Natural killer cell (primary cell): ENCODE measurements at regions not wholly inside any gene's neighbourhood (a gene's known extent, or its start where the extent isn't known, plus 50 kb on each side); places are given as distances from the start of the nearest gene placed in this dataset.

ENCODE experiments used
- ATAC-seq, 3 donors: fragments of 150-1000 bp in 2 of 3; fragments of 200-7000 bp in 1 of 3; cut with Tn5 transposase; 1 replicate in 1 of 3; 2 replicates in 2 of 3; pipeline ENCODE4 v1.10.0; 2021; ENCODE audit warnings: mild to moderate bottlenecking in 2 of 3, moderate library complexity in 2 of 3
- DNase-seq, 2 donors: peaks; one replicate each; pipeline versions ENCODE4 v3.0.0 to v3.0.0-alpha.2; 2013 to 2021; ENCODE audit warnings: mixed read lengths in 1 of 2
- H3K27ac ChIP-seq: one replicate; pipeline ENCODE4 v1.5.1; 2013; ENCODE audit warnings: mild to moderate bottlenecking, low read length
- H3K27me3 ChIP-seq: one replicate; pipeline ENCODE4 v1.6.1; 2013; ENCODE audit warnings: low read length; ENCODE audit not compliant: control insufficient read depth, insufficient read depth
- H3K36me3 ChIP-seq: one replicate; pipeline ENCODE4 v1.6.1; 2013; ENCODE audit warnings: low read length; ENCODE audit not compliant: control insufficient read depth, insufficient read depth
- H3K4me1 ChIP-seq: one replicate; pipeline ENCODE4 v1.6.1; 2013; ENCODE audit warnings: low read length; ENCODE audit not compliant: control insufficient read depth, insufficient read depth
- H3K4me3 ChIP-seq: one replicate; pipeline ENCODE4 v1.5.1; 2013; ENCODE audit warnings: low read length
- H3K9me3 ChIP-seq: one replicate; pipeline ENCODE4 v1.6.1; 2013; ENCODE audit warnings: low read length; ENCODE audit not compliant: control insufficient read depth, insufficient read depth
- H3K27ac Mint-ChIP-seq, 2 donors: one replicate each; pipeline ENCODE4 v1.8.0; 2022; ENCODE audit warnings: mild to moderate bottlenecking in 2 of 2, mixed read lengths in 2 of 2, moderate library complexity in 1 of 2
- H3K27me3 Mint-ChIP-seq, 2 donors: one replicate each; pipeline ENCODE4 v1.8.0; 2022; ENCODE audit warnings: low read depth in 2 of 2, mixed read lengths in 2 of 2
- H3K36me3 Mint-ChIP-seq: one replicate; pipeline ENCODE4 v1.8.0; 2022; ENCODE audit warnings: mixed read lengths
- H3K4me1 Mint-ChIP-seq, 2 donors: one replicate each; pipeline ENCODE4 v1.8.0; 2022; ENCODE audit warnings: mixed read lengths in 2 of 2
- H3K4me3 Mint-ChIP-seq: one replicate; pipeline ENCODE4 v1.8.0; 2022; ENCODE audit warnings: mild to moderate bottlenecking, moderate library complexity, mixed read lengths
- H3K9me3 Mint-ChIP-seq, 2 donors: one replicate each; pipeline ENCODE4 v1.8.0; 2022; ENCODE audit warnings: mixed read lengths in 2 of 2
- WGBS: methylation state at CpG from one replicate; pipeline ENCODE4 v1.1.7; 2013; ENCODE audit warnings: missing lambda C conversion rate; ENCODE audit not compliant: insufficient coverage; 5-methylcytosine and 5-hydroxymethylcytosine counted together
- intact Hi-C: fragments of 100-400 bp; cut with micrococcal nuclease; formaldehyde crosslinking; loops from one replicate; pipeline ENCODE4 v1.14.2; 2022
- TF ChIP-seq, protein P1 (sequence below): fragments of 200-600 bp; IDR thresholded peaks from one replicate; pipeline ENCODE4 v1.8.0; 2022; ENCODE audit warnings: antibody characterized with exemption

DNA sequence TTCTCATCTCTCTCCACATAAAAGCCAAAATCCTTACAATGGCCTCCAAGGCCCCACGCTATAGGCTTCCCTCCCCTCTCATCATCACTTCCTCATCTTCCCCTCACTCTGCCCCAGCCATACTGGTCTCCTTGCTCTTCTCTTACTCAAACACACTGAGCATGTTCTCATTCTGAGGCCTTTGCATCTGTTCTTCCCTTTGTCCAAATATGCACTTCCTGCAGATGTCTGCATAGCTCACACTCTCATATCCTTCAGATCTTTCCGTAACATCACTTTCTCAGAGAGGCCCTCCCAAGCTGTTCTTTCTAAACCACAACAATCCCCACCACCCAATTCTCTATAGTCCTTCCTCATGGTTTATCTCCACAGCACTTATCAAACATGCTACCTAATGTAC, 284.1 kb downstream of the HHIPL2 start:
- Histone ChIP-seq H3K4me1 (no peaks in the 10 kb centered on the region), H3K27me3 (no peaks in the 10 kb centered on the region), H3K36me3 (no peaks in the 10 kb centered on the region), H3K9me3 (no peaks in the 10 kb centered on the region), H3K4me3 (no peak overlapping the region), H3K27ac (no peak overlapping the region)
- Mint-ChIP-seq H3K36me3 (no peaks in the 10 kb centered on the region), H3K9me3 (no peaks in the 10 kb centered on the region), H3K4me1 (no peaks in the 10 kb centered on the region), H3K27ac (no peak overlapping the region), H3K27me3 (peaks cover 0 to 20% of the 10 kb centered on the region in 2 donors), H3K4me3 (no peak overlapping the region)
- DNase-seq (peak in 1 of 2 donors; percentile 37), ATAC-seq (no peak)
- WGBS, result 57% methylated on average over 2 of the region's 2 CpGs
- intact Hi-C loops, result no loop called here
- TF ChIP-seq, protein P1, sequence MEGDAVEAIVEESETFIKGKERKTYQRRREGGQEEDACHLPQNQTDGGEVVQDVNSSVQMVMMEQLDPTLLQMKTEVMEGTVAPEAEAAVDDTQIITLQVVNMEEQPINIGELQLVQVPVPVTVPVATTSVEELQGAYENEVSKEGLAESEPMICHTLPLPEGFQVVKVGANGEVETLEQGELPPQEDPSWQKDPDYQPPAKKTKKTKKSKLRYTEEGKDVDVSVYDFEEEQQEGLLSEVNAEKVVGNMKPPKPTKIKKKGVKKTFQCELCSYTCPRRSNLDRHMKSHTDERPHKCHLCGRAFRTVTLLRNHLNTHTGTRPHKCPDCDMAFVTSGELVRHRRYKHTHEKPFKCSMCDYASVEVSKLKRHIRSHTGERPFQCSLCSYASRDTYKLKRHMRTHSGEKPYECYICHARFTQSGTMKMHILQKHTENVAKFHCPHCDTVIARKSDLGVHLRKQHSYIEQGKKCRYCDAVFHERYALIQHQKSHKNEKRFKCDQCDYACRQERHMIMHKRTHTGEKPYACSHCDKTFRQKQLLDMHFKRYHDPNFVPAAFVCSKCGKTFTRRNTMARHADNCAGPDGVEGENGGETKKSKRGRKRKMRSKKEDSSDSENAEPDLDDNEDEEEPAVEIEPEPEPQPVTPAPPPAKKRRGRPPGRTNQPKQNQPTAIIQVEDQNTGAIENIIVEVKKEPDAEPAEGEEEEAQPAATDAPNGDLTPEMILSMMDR, result no peak

DNA sequence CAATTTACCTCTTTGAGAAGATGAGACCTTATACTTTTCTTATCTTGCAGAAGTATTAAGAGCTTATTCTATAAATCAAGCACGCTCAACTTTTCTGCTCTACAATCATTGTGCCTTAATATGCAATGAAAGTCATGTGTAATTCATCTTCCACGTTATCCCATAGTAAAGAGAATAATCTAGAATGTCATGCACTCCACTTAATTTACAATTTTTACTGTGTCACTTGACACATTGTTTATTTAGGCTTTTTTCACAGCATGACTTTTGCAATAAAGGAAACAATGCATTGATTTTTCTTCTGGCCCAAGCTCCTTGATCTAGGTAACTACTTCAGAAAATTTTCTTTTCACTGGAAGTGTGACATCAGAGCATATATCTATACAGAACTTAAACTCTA, 290.9 kb downstream of the HHIPL2 start:
- Mint-ChIP-seq H3K4me3 (no peak overlapping the region), H3K27ac (no peak overlapping the region), H3K9me3 (no peaks in the 10 kb centered on the region), H3K4me1 (no peaks in the 10 kb centered on the region), H3K27me3 (peaks cover 0 to 30% of the 10 kb centered on the region in 2 donors), H3K36me3 (no peaks in the 10 kb centered on the region)
- ATAC-seq (no peak), DNase-seq (no peak)
- H3K4me1 ChIP-seq, result no peaks in the 10 kb centered on the region
- no peak overlapping the region for H3K27ac ChIP-seq
- H3K9me3 ChIP-seq, result no peaks in the 10 kb centered on the region
- no peaks in the 10 kb centered on the region for H3K27me3 ChIP-seq
- H3K36me3 ChIP-seq, result no peaks in the 10 kb centered on the region
- intact Hi-C loops, result no loop called here
- TF ChIP-seq, protein P1, result no peak
- 76% methylated on average over 2 of the region's 2 CpGs for WGBS
- no peak overlapping the region for H3K4me3 ChIP-seq

DNA sequence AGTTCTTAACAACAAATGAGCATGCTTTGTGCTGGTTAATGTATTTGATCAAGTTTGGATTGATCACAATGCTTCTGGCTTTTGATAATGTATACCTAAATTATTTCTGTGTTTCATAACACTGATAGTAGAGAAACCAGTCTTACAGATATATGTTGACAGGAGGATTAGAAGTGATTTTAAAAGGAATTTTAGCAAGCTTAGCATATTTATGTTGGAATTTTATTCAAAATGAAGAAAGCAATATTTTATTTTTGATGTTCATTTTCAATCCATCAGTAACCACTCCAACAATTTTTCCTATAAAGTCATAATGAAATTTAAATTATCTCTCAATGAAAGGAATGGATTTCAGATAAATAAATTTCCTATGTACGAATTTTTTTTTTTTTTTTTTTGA, 291.8 kb downstream of the HHIPL2 start:
- no peaks in the 10 kb centered on the region for H3K9me3 ChIP-seq
- 80% methylated on average over 1 of the region's 1 CpG for WGBS
- no peaks in the 10 kb centered on the region for H3K4me1 ChIP-seq
- no peaks in the 10 kb centered on the region for H3K36me3 Mint-ChIP-seq
- no peaks in the 10 kb centered on the region for H3K27me3 ChIP-seq
- H3K27ac ChIP-seq, result no peak overlapping the region
- H3K4me1 Mint-ChIP-seq, result no peaks in the 10 kb centered on the region
- H3K4me3 ChIP-seq, result no peak overlapping the region
- no peaks in the 10 kb centered on the region for H3K9me3 Mint-ChIP-seq
- TF ChIP-seq, protein P1, result no peak
- peaks cover 0 to 30% of the 10 kb centered on the region in 2 donors for H3K27me3 Mint-ChIP-seq
- ATAC-seq (no peak), DNase-seq (no peak)
- H3K27ac Mint-ChIP-seq, result no peak overlapping the region
- no peak overlapping the region for H3K4me3 Mint-ChIP-seq
- H3K36me3 ChIP-seq, result no peaks in the 10 kb centered on the region
- intact Hi-C loops, result no loop called here

DNA sequence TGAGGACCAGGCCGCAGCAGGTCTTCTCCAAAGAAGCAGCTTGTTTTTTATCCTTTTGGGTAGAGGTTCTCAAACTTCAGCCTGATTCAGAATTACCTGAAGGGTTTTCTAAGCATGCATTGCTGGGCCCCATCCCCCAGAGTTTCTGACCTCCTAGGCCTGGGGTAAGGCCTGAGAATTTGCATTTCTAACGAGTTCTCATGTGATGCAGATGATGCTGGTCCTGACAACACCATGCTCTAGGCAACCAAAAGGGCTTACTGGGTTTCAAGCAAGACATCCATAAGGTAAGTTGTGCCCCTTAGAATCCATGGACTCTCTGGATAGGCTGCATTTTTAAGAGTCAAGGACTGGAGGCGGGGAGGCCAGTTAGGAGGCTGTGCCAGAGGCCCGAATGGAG, 295.1 kb downstream of the HHIPL2 start:
- H3K4me3 ChIP-seq, result no peak overlapping the region
- no peaks in the 10 kb centered on the region for H3K36me3 Mint-ChIP-seq
- ATAC-seq, result no peak
- no peaks in the 10 kb centered on the region for H3K4me1 ChIP-seq
- H3K27ac Mint-ChIP-seq, result no peak overlapping the region
- H3K27me3 Mint-ChIP-seq, result peaks cover 0 to 4% of the 10 kb centered on the region in 2 donors
- TF ChIP-seq, protein P1, result no peak
- intact Hi-C loops, result no loop called here
- H3K27me3 ChIP-seq, result no peaks in the 10 kb centered on the region
- H3K4me3 Mint-ChIP-seq, result no peak overlapping the region
- 91% methylated on average over 3 of the region's 4 CpGs for WGBS
- no peaks in the 10 kb centered on the region for H3K9me3 Mint-ChIP-seq
- H3K9me3 ChIP-seq, result no peaks in the 10 kb centered on the region
- H3K36me3 ChIP-seq, result no peaks in the 10 kb centered on the region
- no peak for DNase-seq
- no peak overlapping the region for H3K27ac ChIP-seq
- no peaks in the 10 kb centered on the region for H3K4me1 Mint-ChIP-seq
